Sigmoid colon (tissue), 6 donors: ENCODE measurements at regions not wholly inside any gene's neighbourhood (a gene's known extent, or its start where the extent isn't known, plus 50 kb on each side); places are given as distances from the start of the nearest gene placed in this dataset.
A peak's percentile ranks its signal among the peaks of the same experiment; 100 is the strongest.

Source experiments
- DNase-seq: peaks from one replicate; pipeline ENCODE4 v3.0.0-alpha.2; 2019
- H3K27ac ChIP-seq, 4 donors: fragments of 200-600 bp; sonication (generic); one replicate each; pipeline ENCODE4 v1.5.1; 2016 to 2019; ENCODE audit warnings: mild to moderate bottlenecking in 1 of 4
- H3K27me3 ChIP-seq, 3 donors: fragments of 200-600 bp; sonication (generic); one replicate each; pipeline ENCODE4 v1.5.1; 2019; ENCODE audit warnings: mild to moderate bottlenecking in 1 of 3
- H3K36me3 ChIP-seq, 4 donors: fragments of 200-600 bp; sonication (generic); one replicate each; pipeline ENCODE4 v1.5.1; 2016 to 2019
- H3K4me1 ChIP-seq, 4 donors: fragments of 200-600 bp; sonication (generic); one replicate each; pipeline ENCODE4 v1.5.1; 2017 to 2019
- H3K4me3 ChIP-seq, 4 donors: fragments of 200-600 bp; sonication (generic); one replicate each; pipeline ENCODE4 v1.5.1; 2017 to 2019; ENCODE audit warnings: mild to moderate bottlenecking in 2 of 4, moderate library complexity in 1 of 4
- H3K9me3 ChIP-seq, 4 donors: fragments of 200-600 bp in 3 of 4; sonication (generic) in 3 of 4; one replicate each; pipeline versions ENCODE4 v1.5.1 to v1.6.1; 2013 to 2019
- CTCF ChIP-seq, 4 experiments: fragments of 450-650 bp in 3 of 4; fragments of 200-600 bp in 1 of 4; IDR thresholded peaks; one replicate each; pipeline ENCODE4 v1.5.1; 2016 to 2019; ENCODE audit warnings: antibody characterized with exemption in 4 of 4, mild to moderate bottlenecking in 3 of 4, moderate library complexity in 2 of 4
- EP300 ChIP-seq, 4 donors: sonication (generic); formaldehyde crosslinking; IDR thresholded peaks; one replicate each; pipeline ENCODE4 v1.6.1; 2017; ENCODE audit warnings: antibody characterized with exemption in 4 of 4
- POLR2A ChIP-seq, 2 donors: fragments of 450-650 bp; IDR thresholded peaks; one replicate each; pipeline ENCODE4 v1.6.1; 2016; ENCODE audit warnings: antibody characterized with exemption in 2 of 2, mild to moderate bottlenecking in 2 of 2, moderate library complexity in 2 of 2
- POLR2AphosphoS5 ChIP-seq, 4 donors: sonication (generic); formaldehyde crosslinking; IDR thresholded peaks; one replicate each; pipeline ENCODE4 v1.6.1; 2017; ENCODE audit warnings: antibody characterized with exemption in 4 of 4
- WGBS, 2 donors: extraction: QIAGEN DNeasy Blood & Tissue Kit; methylation state at CpG; one replicate each; pipeline ENCODE4 v1.1.7; 2013; 5-methylcytosine and 5-hydroxymethylcytosine counted together
- intact Hi-C: fragments of 100-400 bp; cut with DNase I; formaldehyde crosslinking; loops from one replicate; pipeline ENCODE4 v1.15.1; 2023
- donor health status: healthy with polysubstance abuse.
- donor health status: healthy.

- no peak for TF ChIP-seq POLR2A (IDR thresholded peaks at IDR 0.05)
- TF ChIP-seq EP300 (IDR thresholded peaks at IDR 0.05), result no peak
- TF ChIP-seq POLR2AphosphoS5 (IDR thresholded peaks at IDR 0.05), result no peak
- TF ChIP-seq CTCF (IDR thresholded peaks at IDR 0.05), result no peak
- Histone ChIP-seq H3K27ac (no peak overlapping the region), H3K36me3 (no peaks in the 10 kb centered on the region), H3K9me3 (no peaks in the 10 kb centered on the region), H3K4me3 (no peak overlapping the region), H3K4me1 (peaks cover 0 to 16% (median 8%) of the 10 kb centered on the region in 4 donors), H3K27me3 (no peaks in the 10 kb centered on the region)
- no peak for DNase-seq
- intact Hi-C loops, result no loop called here
- 88 to 90% methylated on average over 4 of the region's 4 CpGs for WGBS, 2 donors
Observed at GRCh38 chr2:234682492-234683228, 185.8 kb upstream of the ARL4C start.

GRCh38 chr2:234680688-234681619, 184.1 kb upstream of the ARL4C start:
- no peak overlapping the region for H3K27ac ChIP-seq
- no peak for DNase-seq
- H3K4me1 ChIP-seq, result peaks cover 0 to 16% (median 8%) of the 10 kb centered on the region in 4 donors

GRCh38 chr2:234679741-234680687, 183.1 kb upstream of the ARL4C start:
- H3K36me3 ChIP-seq, result no peaks in the 10 kb centered on the region
- DNase-seq, result peak; percentile 89
- no peaks in the 10 kb centered on the region for H3K27me3 ChIP-seq
- intact Hi-C loops, result no loop called here
- H3K4me3 ChIP-seq, result no peak overlapping the region
- H3K4me1 ChIP-seq, result peaks cover 0 to 16% (median 8%) of the 10 kb centered on the region in 4 donors
- no peaks in the 10 kb centered on the region for H3K9me3 ChIP-seq
- WGBS, 2 donors, result 75 to 79% methylated on average over 14 of the region's 14 CpGs
- TF ChIP-seq POLR2A (IDR thresholded peaks at IDR 0.05), result no peak
- peak in 3 of 4 donors; percentile 30 to 54 (median 38) for TF ChIP-seq POLR2AphosphoS5 (IDR thresholded peaks at IDR 0.05)
- H3K27ac ChIP-seq, result peak overlapping the region; percentile 23 to 64 (median 38)

More at GRCh38 chr2:234680688-234681619, 184.1 kb upstream of the ARL4C start:
- WGBS, 2 donors, result 84 to 91% methylated on average over 9 of the region's 9 CpGs
- Histone ChIP-seq H3K4me3 (no peak overlapping the region), H3K9me3 (no peaks in the 10 kb centered on the region), H3K27me3 (no peaks in the 10 kb centered on the region), H3K36me3 (no peaks in the 10 kb centered on the region)
- TF ChIP-seq EP300 (IDR thresholded peaks at IDR 0.05) (no peak), POLR2A (IDR thresholded peaks at IDR 0.05) (no peak), POLR2AphosphoS5 (IDR thresholded peaks at IDR 0.05) (no peak), CTCF (IDR thresholded peaks at IDR 0.05) (no peak)
- intact Hi-C loops, result no loop called here

GRCh38 chr2:234679301-234679740, 182.4 kb upstream of the ARL4C start:
- H3K4me1 ChIP-seq, result peaks cover 0 to 16% (median 8%) of the 10 kb centered on the region in 4 donors
- WGBS, 2 donors, result 88 to 90% methylated on average over 8 of the region's 8 CpGs
- H3K4me3 ChIP-seq, result no peak overlapping the region
- DNase-seq, result no peak
- H3K27ac ChIP-seq, result peak overlapping the region; percentile 23 to 64 (median 38)
- H3K27me3 ChIP-seq, result no peaks in the 10 kb centered on the region
- TF ChIP-seq POLR2A (IDR thresholded peaks at IDR 0.05) (no peak), POLR2AphosphoS5 (IDR thresholded peaks at IDR 0.05) (no peak), CTCF (IDR thresholded peaks at IDR 0.05) (no peak), EP300 (IDR thresholded peaks at IDR 0.05) (no peak)
- intact Hi-C loops, result no loop called here
- H3K36me3 ChIP-seq, result no peaks in the 10 kb centered on the region
- no peaks in the 10 kb centered on the region for H3K9me3 ChIP-seq
